Activated CD8-positive, alpha-beta T cell treated with anti-CD3 and anti-CD28 coated beads for 36 hours (primary cell): ENCODE measurements at regions not wholly inside any gene's neighbourhood (a gene's known extent, or its start where the extent isn't known, plus 50 kb on each side); places are given as distances from the start of the nearest gene placed in this dataset.

Experiments
- ATAC-seq: fragments of 200-7000 bp; cut with Tn5 transposase; one replicate; pipeline ENCODE4 v1.10.0; 2021; ENCODE audit warnings: mild to moderate bottlenecking, moderate library complexity
- CTCF ChIA-PET: fragments of 350-600 bp; sonication (Branson Sonifier 250); formaldehyde crosslinking; loops from one replicate; lab custom pipeline; 2021; ENCODE audit warnings: antibody characterized with exemption; lab: Charles Lee
- POLR2A ChIA-PET: fragments of 350-600 bp; sonication (Branson Sonifier 250); formaldehyde crosslinking; loops from one replicate; lab custom pipeline; 2021; ENCODE audit warnings: antibody characterized with exemption; lab: Charles Lee
- DNase-seq: peaks from one replicate; pipeline ENCODE4 v3.0.0-alpha.2; 2020
- H3K27ac Mint-ChIP-seq: one replicate; pipeline ENCODE4 v1.8.0; 2021; ENCODE audit warnings: mild to moderate bottlenecking, mixed read lengths
- H3K27me3 Mint-ChIP-seq: one replicate; pipeline ENCODE4 v1.8.0; 2021; ENCODE audit warnings: mixed read lengths
- H3K36me3 Mint-ChIP-seq: one replicate; pipeline ENCODE4 v1.8.0; 2021; ENCODE audit warnings: low read depth, mixed read lengths
- H3K4me1 Mint-ChIP-seq: one replicate; pipeline ENCODE4 v1.8.0; 2021; ENCODE audit warnings: low read depth, mixed read lengths
- H3K4me3 Mint-ChIP-seq: one replicate; pipeline ENCODE4 v1.8.0; 2021; ENCODE audit warnings: mild to moderate bottlenecking, moderate library complexity, mixed read lengths
- H3K9me3 Mint-ChIP-seq: one replicate; pipeline ENCODE4 v1.8.0; 2021; ENCODE audit warnings: mixed read lengths
- intact Hi-C: fragments of 100-400 bp; cut with micrococcal nuclease; formaldehyde crosslinking; loops from one replicate; pipeline ENCODE4 v1.10.0; 2022
- TF ChIP-seq, protein P1 (sequence below): fragments of 200-600 bp; IDR thresholded peaks from one replicate; pipeline ENCODE4 v1.8.0; 2022; ENCODE audit warnings: antibody characterized with exemption, mild to moderate bottlenecking

- H3K36me3 Mint-ChIP-seq: no peaks in the 10 kb centered on the region
- ChIA-PET CTCF (interaction anchor here (1.4 kb wide), 1 partner anchor 161 kb away, joined by 3 read pairs; no protein-coding TSS in a partner anchor), POLR2A (no interaction called here)
- H3K9me3 Mint-ChIP-seq: no peaks in the 10 kb centered on the region
- no peaks in the 10 kb centered on the region for H3K27me3 Mint-ChIP-seq
- ATAC-seq (no peak), DNase-seq (no peak)
- H3K4me1 Mint-ChIP-seq: no peaks in the 10 kb centered on the region
- no peak overlapping the region for H3K27ac Mint-ChIP-seq
- no peak overlapping the region for H3K4me3 Mint-ChIP-seq
- intact Hi-C loops: no loop called here
- TF ChIP-seq, protein P1, sequence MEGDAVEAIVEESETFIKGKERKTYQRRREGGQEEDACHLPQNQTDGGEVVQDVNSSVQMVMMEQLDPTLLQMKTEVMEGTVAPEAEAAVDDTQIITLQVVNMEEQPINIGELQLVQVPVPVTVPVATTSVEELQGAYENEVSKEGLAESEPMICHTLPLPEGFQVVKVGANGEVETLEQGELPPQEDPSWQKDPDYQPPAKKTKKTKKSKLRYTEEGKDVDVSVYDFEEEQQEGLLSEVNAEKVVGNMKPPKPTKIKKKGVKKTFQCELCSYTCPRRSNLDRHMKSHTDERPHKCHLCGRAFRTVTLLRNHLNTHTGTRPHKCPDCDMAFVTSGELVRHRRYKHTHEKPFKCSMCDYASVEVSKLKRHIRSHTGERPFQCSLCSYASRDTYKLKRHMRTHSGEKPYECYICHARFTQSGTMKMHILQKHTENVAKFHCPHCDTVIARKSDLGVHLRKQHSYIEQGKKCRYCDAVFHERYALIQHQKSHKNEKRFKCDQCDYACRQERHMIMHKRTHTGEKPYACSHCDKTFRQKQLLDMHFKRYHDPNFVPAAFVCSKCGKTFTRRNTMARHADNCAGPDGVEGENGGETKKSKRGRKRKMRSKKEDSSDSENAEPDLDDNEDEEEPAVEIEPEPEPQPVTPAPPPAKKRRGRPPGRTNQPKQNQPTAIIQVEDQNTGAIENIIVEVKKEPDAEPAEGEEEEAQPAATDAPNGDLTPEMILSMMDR: no peak
Observed at GRCh38 chr4:16450724-16451123, 224.5 kb upstream of the TAPT1 start.

DNA sequence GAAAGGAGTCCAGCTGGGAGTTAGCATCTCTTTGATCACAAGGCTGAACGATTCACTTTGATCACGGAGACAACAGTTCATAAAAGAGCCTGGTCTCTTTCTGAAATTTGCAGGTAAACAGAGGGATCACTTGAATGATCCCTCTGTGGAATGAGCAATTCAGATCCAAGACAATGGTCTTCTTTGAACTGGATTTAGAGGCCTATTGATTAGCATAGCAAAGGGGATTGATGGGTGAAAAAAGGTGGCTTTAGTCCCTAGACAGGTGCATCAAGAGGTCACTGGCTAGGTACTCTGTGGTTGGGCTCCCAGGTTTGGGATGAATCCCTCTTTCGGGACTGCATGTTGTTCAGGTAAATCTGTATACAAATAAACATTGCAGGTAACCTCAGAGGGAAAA lies 223.8 kb upstream of the TAPT1 start:
- Mint-ChIP-seq H3K4me3 (no peak overlapping the region), H3K27me3 (no peaks in the 10 kb centered on the region), H3K36me3 (no peaks in the 10 kb centered on the region), H3K9me3 (no peaks in the 10 kb centered on the region), H3K27ac (no peak overlapping the region), H3K4me1 (no peaks in the 10 kb centered on the region)
- ATAC-seq (no peak), DNase-seq (no peak)
- CTCF ChIA-PET: interaction anchor here (1.4 kb wide), 1 partner anchor 160 kb away, joined by 3 read pairs; no protein-coding TSS in a partner anchor
- TF ChIP-seq, protein P1: no peak
- intact Hi-C loops: no loop called here
- POLR2A ChIA-PET: no interaction called here

DNA sequence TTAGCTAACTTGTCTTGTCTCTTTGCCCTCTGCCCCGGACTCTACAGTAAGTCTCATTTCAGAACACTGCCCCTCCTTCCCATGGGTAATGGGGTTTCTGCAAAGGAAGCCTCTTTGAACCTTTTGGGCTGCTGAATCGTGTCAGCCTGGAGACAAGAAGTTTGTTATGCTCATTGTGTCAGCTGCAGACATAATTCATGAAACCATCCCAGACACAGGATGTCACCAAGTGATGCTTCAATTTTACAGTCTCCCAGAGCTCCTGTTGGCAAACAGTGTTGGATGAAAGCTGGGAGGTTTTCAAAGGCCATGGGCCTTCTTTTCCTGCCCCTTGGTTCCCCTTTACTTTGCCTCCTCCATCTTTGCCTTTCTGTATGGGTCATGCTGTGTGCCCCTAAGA lies 223.1 kb upstream of the TAPT1 start:
- no peaks in the 10 kb centered on the region for H3K9me3 Mint-ChIP-seq
- no peaks in the 10 kb centered on the region for H3K36me3 Mint-ChIP-seq
- intact Hi-C loops: no loop called here
- POLR2A ChIA-PET: no interaction called here
- no peak for DNase-seq
- H3K27ac Mint-ChIP-seq: no peak overlapping the region
- H3K4me1 Mint-ChIP-seq: no peaks in the 10 kb centered on the region
- no peaks in the 10 kb centered on the region for H3K27me3 Mint-ChIP-seq
- no peak overlapping the region for H3K4me3 Mint-ChIP-seq
- CTCF ChIA-PET: no interaction called here
- TF ChIP-seq, protein P1: no peak
- ATAC-seq: no peak

GRCh38 chr4:16448241-16448840 lies 222.1 kb upstream of the TAPT1 start:
- no peak overlapping the region for H3K27ac Mint-ChIP-seq
- ATAC-seq (no peak), DNase-seq (no peak)
- no peaks in the 10 kb centered on the region for H3K4me1 Mint-ChIP-seq
- intact Hi-C loops: no loop called here
- POLR2A ChIA-PET: no interaction called here
- CTCF ChIA-PET: no interaction called here
- H3K4me3 Mint-ChIP-seq: no peak overlapping the region
- H3K27me3 Mint-ChIP-seq: no peaks in the 10 kb centered on the region
- no peaks in the 10 kb centered on the region for H3K9me3 Mint-ChIP-seq
- TF ChIP-seq, protein P1: no peak
- no peaks in the 10 kb centered on the region for H3K36me3 Mint-ChIP-seq

- POLR2A ChIA-PET: interaction anchor here (0.6 kb wide), 1 partner anchor 428 kb away, joined by 3 read pairs; no protein-coding TSS in a partner anchor
- no peaks in the 10 kb centered on the region for H3K9me3 Mint-ChIP-seq
- no peak overlapping the region for H3K27ac Mint-ChIP-seq
- H3K36me3 Mint-ChIP-seq: no peaks in the 10 kb centered on the region
- intact Hi-C loops: loop anchor here (2.0 kb wide), 1 partner anchor 153 kb away; no protein-coding TSS in a partner anchor
- CTCF ChIA-PET: interaction anchor here (0.9 to 2.3 kb wide), 7 partner anchors 9 to 156 kb away, joined by 3 to 20 read pairs (median 4); no protein-coding TSS in a partner anchor
- no peak for DNase-seq
- TF ChIP-seq, protein P1: peak; percentile 48
- H3K27me3 Mint-ChIP-seq: peaks cover 6% of the 10 kb centered on the region
- no peak overlapping the region for H3K4me3 Mint-ChIP-seq
- H3K4me1 Mint-ChIP-seq: no peaks in the 10 kb centered on the region
- no peak for ATAC-seq
Observed at GRCh38 chr4:16443504-16444088, 217.3 kb upstream of the TAPT1 start.
